ENCODE measurements at regions not wholly inside any gene's neighbourhood (a gene's known extent, or its start where the extent isn't known, plus 50 kb on each side); places are given as distances from the start of the nearest gene placed in this dataset.

DNA sequence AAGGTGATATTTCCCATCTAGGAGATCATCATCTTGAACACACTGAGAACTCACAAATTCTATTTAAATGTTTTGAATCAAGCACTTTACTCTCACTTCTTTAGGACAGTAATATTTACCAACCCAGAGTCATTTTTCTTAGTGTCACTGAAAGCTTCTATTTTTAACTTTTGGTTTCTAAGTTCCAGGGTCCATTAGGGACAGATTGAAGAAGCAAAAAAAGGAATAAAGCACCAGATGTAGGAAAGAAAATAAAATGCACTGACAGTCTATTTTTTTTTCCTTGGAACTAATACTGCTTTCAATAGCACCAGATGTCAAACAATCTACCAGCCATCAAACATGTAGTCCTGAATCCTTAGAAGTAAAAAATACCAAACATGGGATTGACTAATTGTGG lies 526.7 kb upstream of the LRRN3 start:
- Mint-ChIP-seq H3K4me1 (no peaks in the 10 kb centered on the region), H3K27me3 (ENCODE audit: low read depth in 3 of 3) (peaks cover 0 to 1% (median 0%) of the 10 kb centered on the region in 3 donors), H3K27ac (no peak overlapping the region), H3K9me3 (peaks cover 4 to 12% (median 8%) of the 10 kb centered on the region in 7 donors), H3K36me3 (no peaks in the 10 kb centered on the region), H3K4me3 (no peak overlapping the region)
- Histone ChIP-seq H3K4me1 (ENCODE audit: control insufficient read depth in 1 of 2, insufficient read depth in 2 of 2, low read length in 2 of 2) (no peaks in the 10 kb centered on the region), H4K20me1 (ENCODE audit: insufficient read depth, low read length) (no peaks in the 10 kb centered on the region), H3K4me3 (replicated peaks in 1 of 3; ENCODE audit: low read depth in 2 of 3, low read length in 3 of 3) (no peak overlapping the region), H3K27me3 (ENCODE audit: control insufficient read depth in 2 of 2, insufficient read depth in 2 of 2, low read length in 2 of 2) (no peaks in the 10 kb centered on the region), H3K27ac (ENCODE audit: low read depth in 1 of 2, low read length in 2 of 2) (no peak overlapping the region), H3K9me3 (replicated peaks in 1 of 2; ENCODE audit: control insufficient read depth in 1 of 2, insufficient read depth in 1 of 2, low read length in 2 of 2) (peaks cover 0 to 9% of the 10 kb centered on the region in 2 donors), H3K36me3 (replicated peaks in 1 of 2; ENCODE audit: control insufficient read depth in 1 of 2, insufficient read depth in 2 of 2, low read length in 2 of 2) (no peaks in the 10 kb centered on the region), H3K4me2 (replicated peaks; ENCODE audit: extremely low read depth, low read length, poor library complexity, severe bottlenecking) (no peak overlapping the region), H3K79me2 (ENCODE audit: insufficient read depth, low read length) (no peaks in the 10 kb centered on the region), H2AFZ (ENCODE audit: insufficient read depth, low read depth, low read length, poor library complexity, severe bottlenecking) (no peak overlapping the region), H3K9ac (ENCODE audit: insufficient read depth, low read length, poor library complexity, severe bottlenecking) (no peak overlapping the region)
- intact Hi-C loops (cut with micrococcal nuclease) = no loop called here
- no peak for DNase-seq
- TF ChIP-seq, protein P1, sequence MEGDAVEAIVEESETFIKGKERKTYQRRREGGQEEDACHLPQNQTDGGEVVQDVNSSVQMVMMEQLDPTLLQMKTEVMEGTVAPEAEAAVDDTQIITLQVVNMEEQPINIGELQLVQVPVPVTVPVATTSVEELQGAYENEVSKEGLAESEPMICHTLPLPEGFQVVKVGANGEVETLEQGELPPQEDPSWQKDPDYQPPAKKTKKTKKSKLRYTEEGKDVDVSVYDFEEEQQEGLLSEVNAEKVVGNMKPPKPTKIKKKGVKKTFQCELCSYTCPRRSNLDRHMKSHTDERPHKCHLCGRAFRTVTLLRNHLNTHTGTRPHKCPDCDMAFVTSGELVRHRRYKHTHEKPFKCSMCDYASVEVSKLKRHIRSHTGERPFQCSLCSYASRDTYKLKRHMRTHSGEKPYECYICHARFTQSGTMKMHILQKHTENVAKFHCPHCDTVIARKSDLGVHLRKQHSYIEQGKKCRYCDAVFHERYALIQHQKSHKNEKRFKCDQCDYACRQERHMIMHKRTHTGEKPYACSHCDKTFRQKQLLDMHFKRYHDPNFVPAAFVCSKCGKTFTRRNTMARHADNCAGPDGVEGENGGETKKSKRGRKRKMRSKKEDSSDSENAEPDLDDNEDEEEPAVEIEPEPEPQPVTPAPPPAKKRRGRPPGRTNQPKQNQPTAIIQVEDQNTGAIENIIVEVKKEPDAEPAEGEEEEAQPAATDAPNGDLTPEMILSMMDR (IDR thresholded peaks at IDR 0.05) = no peak

DNA sequence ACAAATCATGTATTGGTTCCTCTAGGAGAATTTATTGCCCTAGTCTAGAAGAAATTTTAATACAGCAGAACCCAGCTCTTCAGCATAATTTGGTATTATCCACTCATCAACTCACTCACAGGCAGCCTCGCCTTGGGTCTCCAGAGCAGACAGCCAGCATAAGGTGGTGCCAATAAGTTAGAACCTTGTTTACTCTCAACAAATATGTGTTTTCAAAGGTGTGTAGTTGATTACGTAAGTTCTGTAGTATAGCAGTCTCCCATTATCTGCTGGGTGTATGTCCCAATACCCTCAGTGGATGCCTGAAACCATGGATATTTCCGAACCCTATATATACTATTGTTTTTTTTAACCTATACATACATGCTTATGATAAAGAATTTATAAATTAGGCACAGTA lies 522.5 kb upstream of the LRRN3 start:
- H3K79me2 ChIP-seq (ENCODE audit: insufficient read depth, low read length) = no peaks in the 10 kb centered on the region
- no peak overlapping the region for H3K9ac ChIP-seq (ENCODE audit: insufficient read depth, low read length, poor library complexity, severe bottlenecking)
- H3K27ac ChIP-seq (ENCODE audit: low read depth in 1 of 2, low read length in 2 of 2) = no peak overlapping the region
- H3K4me1 Mint-ChIP-seq = no peaks in the 10 kb centered on the region
- TF ChIP-seq, protein P1 (IDR thresholded peaks at IDR 0.05) = no peak
- DNase-seq = no peak
- peaks cover 0 to 9% of the 10 kb centered on the region in 2 donors for H3K9me3 ChIP-seq (replicated peaks in 1 of 2; ENCODE audit: control insufficient read depth in 1 of 2, insufficient read depth in 1 of 2, low read length in 2 of 2)
- no peak overlapping the region for H3K4me3 ChIP-seq (replicated peaks in 1 of 3; ENCODE audit: low read depth in 2 of 3, low read length in 3 of 3)
- no peaks in the 10 kb centered on the region for H4K20me1 ChIP-seq (ENCODE audit: insufficient read depth, low read length)
- no peak overlapping the region for H3K4me2 ChIP-seq (replicated peaks; ENCODE audit: extremely low read depth, low read length, poor library complexity, severe bottlenecking)
- WGBS (ENCODE audit: insufficient coverage) = no CpG with 5 or more reads among the region's 3 CpGs
- H3K9me3 Mint-ChIP-seq = peaks cover 2 to 10% (median 5%) of the 10 kb centered on the region in 7 donors
- H3K4me3 Mint-ChIP-seq = no peak overlapping the region
- H3K36me3 ChIP-seq (replicated peaks in 1 of 2; ENCODE audit: control insufficient read depth in 1 of 2, insufficient read depth in 2 of 2, low read length in 2 of 2) = no peaks in the 10 kb centered on the region
- intact Hi-C loops (cut with micrococcal nuclease) = no loop called here
- no peak overlapping the region for H3K27ac Mint-ChIP-seq
- no peaks in the 10 kb centered on the region for H3K27me3 ChIP-seq (ENCODE audit: control insufficient read depth in 2 of 2, insufficient read depth in 2 of 2, low read length in 2 of 2)
- H3K27me3 Mint-ChIP-seq (ENCODE audit: low read depth in 3 of 3) = peaks cover 0 to under 1% (median 0%) of the 10 kb centered on the region in 3 donors
- no peaks in the 10 kb centered on the region for H3K36me3 Mint-ChIP-seq
- H3K4me1 ChIP-seq (ENCODE audit: control insufficient read depth in 1 of 2, insufficient read depth in 2 of 2, low read length in 2 of 2) = no peaks in the 10 kb centered on the region
- no peak overlapping the region for H2AFZ ChIP-seq (ENCODE audit: insufficient read depth, low read depth, low read length, poor library complexity, severe bottlenecking)
